Caco-2 (cell line): ENCODE measurements at regions not wholly inside any gene's neighbourhood (a gene's known extent, or its start where the extent isn't known, plus 50 kb on each side); places are given as distances from the start of the nearest gene placed in this dataset.

Experiments
- BruUV-seq: library from RNA; stranded (reverse); fragments of 400-500 nt; replicated peaks from 2 replicates; lab custom pipeline; 2021; lab: Mats Ljungman, UMichigan
- CTCF ChIA-PET: fragments of 300-600 bp; sonication (Branson Sonifier 250); formaldehyde crosslinking; loops from one replicate; lab custom pipeline; 2022; ENCODE audit warnings: antibody characterized with exemption; lab: Charles Lee
- POLR2A ChIA-PET: fragments of 300-600 bp; sonication (Branson Sonifier 250); formaldehyde crosslinking; loops from one replicate; lab custom pipeline; 2022; ENCODE audit warnings: antibody characterized with exemption; lab: Charles Lee
- DNase-seq, 2 experiments: peaks; one replicate each; pipeline versions ENCODE4 v3.0.0 to v3.0.0-alpha.2; 2020 to 2022
- H3K27me3 ChIP-seq: replicated peaks from 2 replicates; pipeline ENCODE4 v1.6.0; 2011; ENCODE audit warnings: low read length; ENCODE audit not compliant: control insufficient read depth, insufficient read depth
- H3K36me3 ChIP-seq: 2 replicates; pipeline ENCODE4 v1.5.1; 2011; ENCODE audit warnings: low read length; ENCODE audit not compliant: control insufficient read depth, insufficient read depth
- H3K4me1 ChIP-seq: fragments of 250-450 bp; sonication (Bioruptor Pico); 2 replicates; pipeline ENCODE4 v1.5.1; 2020; ENCODE audit warnings: mild to moderate bottlenecking
- H3K4me3 ChIP-seq: 2 replicates; pipeline ENCODE4 v1.5.1; 2011; ENCODE audit warnings: low read depth, mild to moderate bottlenecking, control low read depth, low read length
- H3K9me3 ChIP-seq: fragments of 250-450 bp; sonication (Bioruptor Pico); 2 replicates; pipeline ENCODE4 v1.5.1; 2020; ENCODE audit warnings: mild to moderate bottlenecking, moderate library complexity
- H3K27ac Mint-ChIP-seq: one replicate; pipeline ENCODE4 v1.8.0; 2022; ENCODE audit warnings: mixed read lengths; ENCODE audit not compliant: unreplicated experiment
- H3K27me3 Mint-ChIP-seq: one replicate; pipeline ENCODE4 v1.8.0; 2022; ENCODE audit warnings: mixed read lengths; ENCODE audit not compliant: insufficient read depth, unreplicated experiment
- H3K36me3 Mint-ChIP-seq: one replicate; pipeline ENCODE4 v1.8.0; 2022; ENCODE audit warnings: mild to moderate bottlenecking, mixed read lengths; ENCODE audit not compliant: insufficient read depth, unreplicated experiment
- H3K4me1 Mint-ChIP-seq: one replicate; pipeline ENCODE4 v1.8.0; 2022; ENCODE audit warnings: low read depth, mixed read lengths; ENCODE audit not compliant: unreplicated experiment
- H3K4me3 Mint-ChIP-seq: one replicate; pipeline ENCODE4 v1.8.0; 2022; ENCODE audit warnings: mild to moderate bottlenecking, moderate library complexity, mixed read lengths; ENCODE audit not compliant: unreplicated experiment
- H3K9me3 Mint-ChIP-seq: one replicate; pipeline ENCODE4 v1.8.0; 2022; ENCODE audit warnings: mixed read lengths; ENCODE audit not compliant: unreplicated experiment
- CTCF ChIP-seq, 2 experiments: fragments of 200-600 bp in 1 of 2; IDR thresholded peaks; 1 replicate in 1 of 2; 2 replicates in 1 of 2; pipeline versions ENCODE4 v1.5.1 to v1.8.0; 2011 to 2022; ENCODE audit warnings: antibody characterized with exemption in 1 of 2, control low read depth in 1 of 2, inconsistent platforms in 1 of 2, low read depth in 1 of 2, low read length in 1 of 2, mild to moderate bottlenecking in 1 of 2, moderate library complexity in 1 of 2; ENCODE audit not compliant: insufficient read depth in 1 of 2, severe bottlenecking in 1 of 2, unreplicated experiment in 1 of 2
- intact Hi-C: fragments of 100-400 bp; cut with micrococcal nuclease; formaldehyde crosslinking; loops from one replicate; pipeline ENCODE4 v1.10.0; 2022; ENCODE audit not compliant: unreplicated experiment

- no peak overlapping the region for H3K27ac Mint-ChIP-seq
- intact Hi-C loops, result no loop called here
- no peak overlapping the region for H3K4me3 ChIP-seq
- no peaks in the 10 kb centered on the region for H3K9me3 Mint-ChIP-seq
- no peaks in the 10 kb centered on the region for H3K9me3 ChIP-seq
- H3K27me3 Mint-ChIP-seq, result no peaks in the 10 kb centered on the region
- H3K27me3 ChIP-seq, result no peaks in the 10 kb centered on the region
- no TSS peak for BruUV-seq
- H3K4me1 Mint-ChIP-seq, result no peaks in the 10 kb centered on the region
- no peak for DNase-seq
- H3K36me3 Mint-ChIP-seq, result no peaks in the 10 kb centered on the region
- H3K4me3 Mint-ChIP-seq, result no peak overlapping the region
- no peaks in the 10 kb centered on the region for H3K36me3 ChIP-seq
- CTCF ChIA-PET, result no interaction called here
- TF ChIP-seq CTCF (IDR thresholded peaks at IDR 0.05; ENCODE audit: insufficient read depth in 1 of 2, low read depth in 1 of 2, low read length in 1 of 2, severe bottlenecking in 1 of 2, unreplicated experiment in 1 of 2), result no peak
- POLR2A ChIA-PET, result no interaction called here
- no peaks in the 10 kb centered on the region for H3K4me1 ChIP-seq
These were observed 126.4 kb downstream of the PJA1 start for GRCh38 chrX:69038816-69039215.

GRCh38 chrX:69038188-69038587 lies 127.1 kb downstream of the PJA1 start:
- Mint-ChIP-seq H3K4me1 (no peaks in the 10 kb centered on the region), H3K36me3 (no peaks in the 10 kb centered on the region), H3K27me3 (no peaks in the 10 kb centered on the region), H3K27ac (no peak overlapping the region), H3K9me3 (no peaks in the 10 kb centered on the region), H3K4me3 (no peak overlapping the region)
- intact Hi-C loops, result no loop called here
- no peak for DNase-seq
- BruUV-seq, result no TSS peak
- no peak for TF ChIP-seq CTCF (IDR thresholded peaks at IDR 0.05; ENCODE audit: insufficient read depth in 1 of 2, low read depth in 1 of 2, low read length in 1 of 2, severe bottlenecking in 1 of 2, unreplicated experiment in 1 of 2)
- Histone ChIP-seq H3K9me3 (no peaks in the 10 kb centered on the region), H3K27me3 (no peaks in the 10 kb centered on the region), H3K36me3 (no peaks in the 10 kb centered on the region), H3K4me1 (no peaks in the 10 kb centered on the region), H3K4me3 (no peak overlapping the region)
- POLR2A ChIA-PET, result no interaction called here
- CTCF ChIA-PET, result no interaction called here

GRCh38 chrX:69037786-69038185 lies 127.5 kb downstream of the PJA1 start:
- H3K9me3 Mint-ChIP-seq, result no peaks in the 10 kb centered on the region
- no peaks in the 10 kb centered on the region for H3K36me3 ChIP-seq
- H3K4me1 Mint-ChIP-seq, result no peaks in the 10 kb centered on the region
- no peaks in the 10 kb centered on the region for H3K9me3 ChIP-seq
- no peak for DNase-seq
- no peaks in the 10 kb centered on the region for H3K36me3 Mint-ChIP-seq
- intact Hi-C loops, result no loop called here
- H3K4me3 ChIP-seq, result no peak overlapping the region
- H3K27me3 ChIP-seq, result no peaks in the 10 kb centered on the region
- no peak overlapping the region for H3K4me3 Mint-ChIP-seq
- no peak overlapping the region for H3K27ac Mint-ChIP-seq
- H3K27me3 Mint-ChIP-seq, result no peaks in the 10 kb centered on the region
- ChIA-PET POLR2A (no interaction called here), CTCF (no interaction called here)
- no peak for TF ChIP-seq CTCF (IDR thresholded peaks at IDR 0.05; ENCODE audit: insufficient read depth in 1 of 2, low read depth in 1 of 2, low read length in 1 of 2, severe bottlenecking in 1 of 2, unreplicated experiment in 1 of 2)
- BruUV-seq, result no TSS peak
- no peaks in the 10 kb centered on the region for H3K4me1 ChIP-seq
